Sigmoid colon (tissue), 4 donors: ENCODE measurements at regions not wholly inside any gene's neighbourhood (a gene's known extent, or its start where the extent isn't known, plus 50 kb on each side); places are given as distances from the start of the nearest gene placed in this dataset.

Source experiments
- CTCF ChIP-seq, 4 experiments: fragments of 450-650 bp in 3 of 4; fragments of 200-600 bp in 1 of 4; IDR thresholded peaks; one replicate each; pipeline ENCODE4 v1.5.1; 2016 to 2019; ENCODE audit warnings: antibody characterized with exemption in 4 of 4, mild to moderate bottlenecking in 3 of 4, moderate library complexity in 2 of 4
- EP300 ChIP-seq, 4 donors: sonication (generic); formaldehyde crosslinking; IDR thresholded peaks; one replicate each; pipeline ENCODE4 v1.6.1; 2017; ENCODE audit warnings: antibody characterized with exemption in 4 of 4
- POLR2A ChIP-seq, 2 donors: fragments of 450-650 bp; IDR thresholded peaks; one replicate each; pipeline ENCODE4 v1.6.1; 2016; ENCODE audit warnings: antibody characterized with exemption in 2 of 2, mild to moderate bottlenecking in 2 of 2, moderate library complexity in 2 of 2
- POLR2AphosphoS5 ChIP-seq, 4 donors: sonication (generic); formaldehyde crosslinking; IDR thresholded peaks; one replicate each; pipeline ENCODE4 v1.6.1; 2017; ENCODE audit warnings: antibody characterized with exemption in 4 of 4

- TF ChIP-seq POLR2A (IDR thresholded peaks at IDR 0.05): no peak
- TF ChIP-seq CTCF (IDR thresholded peaks at IDR 0.05): no peak
- TF ChIP-seq EP300 (IDR thresholded peaks at IDR 0.05): no peak
- TF ChIP-seq POLR2AphosphoS5 (IDR thresholded peaks at IDR 0.05): no peak
These were observed 1027.3 kb downstream of the TUSC7 start for GRCh38 chr3:117736846-117737245.
